HG03064 (cell line): ENCODE measurements at regions not wholly inside any gene's neighbourhood (a gene's known extent, or its start where the extent isn't known, plus 50 kb on each side); places are given as distances from the start of the nearest gene placed in this dataset.

ENCODE experiments used
- ATAC-seq: cut with Tn5 transposase; IDR thresholded peaks from one replicate; pipeline ENCODE4 v1.9.1; 2021; ENCODE audit warnings: low read depth; ENCODE audit not compliant: unreplicated experiment

DNA sequence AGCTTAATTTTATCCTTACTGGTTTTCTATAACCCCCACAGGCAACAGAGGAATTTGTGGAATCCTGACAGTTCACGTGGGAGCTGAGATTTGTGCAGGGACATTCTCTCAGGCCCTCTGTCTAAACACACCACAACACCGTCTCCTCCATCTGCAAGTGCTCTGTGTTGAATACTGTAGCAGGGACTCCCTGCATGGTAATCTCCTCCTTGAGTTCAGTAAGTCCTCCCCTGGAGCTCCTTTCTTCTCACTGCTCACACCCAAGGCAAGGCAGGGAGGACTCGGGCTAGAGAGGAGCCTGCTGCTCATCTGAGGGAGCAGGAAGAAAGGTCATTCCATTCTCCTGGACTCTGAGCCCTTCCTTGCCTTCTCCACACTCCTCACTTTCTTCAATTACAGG is 348.2 kb downstream of the KCTD12 start:
- no peak for ATAC-seq

DNA sequence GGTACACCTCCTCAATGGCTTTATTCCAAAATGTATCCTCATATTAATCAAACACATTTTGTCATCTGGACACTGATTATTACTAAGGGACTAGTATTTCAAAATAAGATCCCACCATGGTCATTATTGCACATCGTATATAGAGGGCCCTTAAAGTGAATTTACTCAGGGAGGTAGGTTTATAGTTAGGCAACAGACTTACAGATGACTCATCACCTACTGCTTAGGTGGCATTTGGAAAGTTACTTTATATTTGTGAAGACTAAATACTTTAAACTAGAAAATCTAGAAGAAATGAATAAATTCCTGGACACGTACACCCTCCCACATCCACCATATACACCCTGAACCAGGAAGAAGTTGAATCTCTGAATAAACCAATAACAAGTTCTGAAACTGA is 353.0 kb downstream of the KCTD12 start:
- no peak for ATAC-seq

DNA sequence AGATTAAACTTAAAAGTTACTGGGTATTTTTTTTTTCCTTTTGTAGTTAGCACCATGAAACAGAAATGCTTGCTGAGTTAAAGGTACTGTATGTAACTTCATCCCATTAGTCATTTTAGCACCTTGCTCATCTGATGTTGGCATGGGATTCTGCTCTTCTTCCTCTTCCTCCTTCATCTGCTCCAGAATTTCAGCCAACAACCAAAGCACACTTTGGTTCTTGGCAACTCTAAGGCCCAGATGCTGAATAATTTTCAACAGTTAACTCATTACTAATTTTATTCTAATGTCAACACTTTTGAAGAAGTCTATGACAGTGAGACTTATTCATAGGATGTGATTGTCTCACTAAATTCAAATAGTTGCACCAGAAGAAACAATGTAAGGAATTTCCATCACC is 359.2 kb downstream of the KCTD12 start:
- no peak for ATAC-seq

DNA sequence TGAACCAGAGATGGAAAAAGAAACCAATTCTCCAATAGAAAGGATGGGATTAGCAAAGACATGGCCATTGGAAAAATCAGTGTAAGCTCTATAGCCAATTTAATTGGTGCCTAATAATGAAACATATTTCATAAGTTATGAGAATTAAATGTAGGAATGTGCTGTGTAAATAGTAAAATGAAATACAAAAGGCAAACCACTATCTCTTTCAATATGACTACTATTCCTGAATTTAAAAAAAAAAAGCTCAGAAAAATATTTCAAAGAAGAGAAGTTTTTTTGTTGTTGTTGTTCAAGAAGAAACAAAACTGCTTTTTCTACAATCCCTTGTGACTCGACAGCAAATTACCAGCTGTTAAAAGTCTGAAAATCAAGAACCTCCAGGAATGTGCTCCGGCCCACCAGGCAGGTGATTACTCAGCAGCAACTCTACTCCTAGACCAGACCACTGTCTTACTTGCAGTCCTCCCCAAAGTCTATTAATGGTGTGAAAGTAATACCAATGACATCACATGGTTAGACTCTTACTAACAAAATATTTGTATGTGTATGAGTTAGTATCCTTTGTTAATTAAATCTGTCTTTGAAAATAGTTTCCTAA is 362.4 kb downstream of the KCTD12 start:
- peak; percentile 56 for ATAC-seq

DNA sequence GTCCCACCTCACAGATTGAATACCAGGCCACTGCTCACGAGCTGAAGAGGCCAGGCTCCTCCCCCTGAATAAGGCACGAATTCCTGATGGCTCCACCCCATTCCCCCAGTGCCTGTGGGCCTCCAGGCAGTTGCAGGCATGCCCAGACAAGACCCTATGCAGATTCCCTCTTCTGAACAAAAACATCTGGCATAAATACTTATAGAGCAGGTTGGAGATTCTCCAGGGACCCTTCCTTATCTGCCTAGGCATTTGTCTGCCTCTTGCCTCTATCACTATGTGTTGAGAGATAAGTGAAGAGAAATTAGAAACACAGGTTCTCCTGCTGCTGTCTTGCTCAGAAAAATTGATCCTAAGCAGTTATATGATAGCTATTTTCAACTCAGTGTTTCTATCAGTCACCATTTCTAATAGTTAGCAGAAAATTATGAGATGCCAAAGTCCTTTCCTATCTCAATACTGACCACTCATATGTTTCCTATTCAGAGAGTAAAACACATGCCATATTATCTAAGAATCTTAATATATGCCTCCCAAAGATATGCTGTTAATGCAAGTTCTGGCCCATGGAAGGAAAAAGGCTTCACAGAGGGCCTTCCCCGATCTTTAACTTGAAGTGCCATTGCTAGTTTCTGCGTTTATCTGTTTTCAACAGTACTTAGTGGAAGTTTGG is 364.0 kb downstream of the KCTD12 start:
- no peak for ATAC-seq

DNA sequence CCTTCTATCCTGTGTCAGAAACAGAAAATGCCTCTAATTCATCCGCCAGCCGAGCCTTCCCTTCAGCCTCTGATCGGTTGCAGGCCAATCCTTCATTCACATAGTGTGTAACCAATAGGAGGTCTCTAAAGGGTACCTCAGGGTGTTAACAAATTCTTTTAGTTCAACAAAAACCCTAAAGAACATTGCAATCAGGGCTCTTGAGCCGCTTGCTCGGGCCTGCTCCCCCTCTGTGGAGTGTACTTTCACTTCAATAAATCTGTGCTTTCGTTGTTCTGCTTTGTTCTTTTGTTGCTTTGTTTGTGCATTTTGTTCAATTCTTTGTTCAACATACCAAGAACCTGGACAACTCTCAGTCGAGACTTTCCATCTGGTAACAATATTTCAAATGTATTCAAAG is 366.5 kb downstream of the KCTD12 start:
- no peak for ATAC-seq

DNA sequence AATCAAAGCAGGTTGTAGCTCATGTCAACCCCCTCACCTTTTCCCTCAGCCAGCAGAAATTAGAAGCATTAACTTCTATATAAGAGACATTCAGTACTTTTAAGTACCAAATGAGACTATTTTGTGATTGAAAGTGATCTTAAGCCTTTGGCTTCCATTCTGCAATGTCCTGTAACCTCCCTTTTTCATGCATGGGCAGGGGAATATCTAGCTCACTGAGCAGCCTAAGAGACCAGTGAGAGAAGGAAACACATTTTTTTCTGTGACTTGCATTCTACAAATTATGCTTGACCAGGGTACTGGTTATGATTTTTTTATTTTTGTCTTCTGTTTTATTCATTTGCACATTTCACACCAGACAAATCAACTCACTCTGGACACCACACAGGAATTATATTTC is 369.6 kb downstream of the KCTD12 start:
- no peak for ATAC-seq

DNA sequence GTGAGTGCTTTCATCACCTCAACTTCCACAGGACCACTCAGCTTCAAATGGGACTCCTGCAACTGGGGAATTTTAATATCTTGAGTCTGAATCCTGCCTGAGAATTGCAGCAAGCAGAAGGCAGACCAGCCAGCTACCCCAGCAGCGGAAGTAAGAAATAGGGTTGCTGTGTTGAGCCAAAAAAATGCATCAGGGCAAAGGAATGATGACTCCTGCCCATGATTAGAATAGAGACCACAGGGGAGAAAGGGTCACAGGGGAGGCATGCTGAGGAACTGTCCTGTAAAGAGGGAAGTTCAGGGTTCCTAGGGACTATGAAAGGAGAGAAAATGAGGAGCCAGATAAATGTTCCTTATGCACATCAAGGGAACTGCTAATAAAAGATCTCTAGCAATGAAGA is 370.2 kb downstream of the KCTD12 start:
- no peak for ATAC-seq

DNA sequence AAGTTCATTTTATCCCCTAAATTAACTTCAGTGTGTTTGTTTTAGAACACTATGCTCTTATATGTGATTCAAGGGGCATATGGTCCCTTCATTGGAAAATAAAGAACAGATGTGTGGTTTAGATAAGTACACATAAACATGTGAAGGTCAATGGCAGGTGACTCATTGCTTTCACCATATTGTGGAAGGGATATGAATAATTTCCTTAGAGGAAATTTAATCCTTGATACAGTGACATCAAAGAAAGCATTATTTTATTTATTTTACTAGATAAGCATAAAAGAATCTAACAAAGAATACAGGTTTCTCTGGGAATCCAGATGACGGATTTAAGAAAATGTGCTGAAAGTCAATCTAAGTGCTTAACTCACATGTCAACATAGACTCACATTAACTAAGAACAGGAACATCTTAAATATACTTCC is 373.5 kb downstream of the KCTD12 start:
- ATAC-seq = no peak

DNA sequence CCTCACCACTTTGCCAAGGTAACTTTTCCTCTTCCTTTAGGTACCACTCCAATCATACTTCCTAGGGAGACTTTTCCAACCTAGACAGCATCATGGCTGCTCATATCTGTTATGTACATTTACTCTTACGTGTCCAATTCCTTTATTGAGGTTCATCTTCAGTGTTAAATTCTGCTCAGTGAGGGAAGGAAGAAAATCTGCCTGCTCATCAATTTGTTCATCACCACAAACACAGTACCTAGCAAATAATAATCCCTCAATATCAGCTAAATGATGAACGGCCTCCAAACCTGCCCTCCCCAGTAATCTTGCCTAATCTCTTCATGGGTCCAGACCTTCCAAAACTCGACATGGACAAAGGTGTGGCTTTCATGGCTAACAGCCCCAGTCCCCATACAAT is 380.8 kb downstream of the KCTD12 start:
- ATAC-seq = no peak

DNA sequence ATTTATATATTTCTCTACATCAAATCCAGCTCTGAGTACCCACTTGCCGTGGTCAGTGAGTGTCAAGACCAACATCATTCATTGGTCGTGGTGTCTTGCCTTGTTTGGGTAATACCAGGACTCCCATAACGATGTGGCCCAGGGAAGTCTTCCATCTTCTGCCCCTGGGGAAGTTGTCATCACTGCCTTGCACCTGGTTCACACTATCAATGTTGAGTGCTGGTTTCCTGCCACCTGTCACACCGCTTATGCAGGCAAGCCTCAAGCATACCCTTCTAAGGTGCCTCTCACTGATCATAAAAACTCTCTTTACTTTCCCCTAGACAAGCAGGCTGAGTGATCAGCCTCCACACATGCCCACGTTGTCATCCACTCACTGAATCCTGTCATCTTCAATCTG is 382.4 kb downstream of the KCTD12 start:
- ATAC-seq = no peak

DNA sequence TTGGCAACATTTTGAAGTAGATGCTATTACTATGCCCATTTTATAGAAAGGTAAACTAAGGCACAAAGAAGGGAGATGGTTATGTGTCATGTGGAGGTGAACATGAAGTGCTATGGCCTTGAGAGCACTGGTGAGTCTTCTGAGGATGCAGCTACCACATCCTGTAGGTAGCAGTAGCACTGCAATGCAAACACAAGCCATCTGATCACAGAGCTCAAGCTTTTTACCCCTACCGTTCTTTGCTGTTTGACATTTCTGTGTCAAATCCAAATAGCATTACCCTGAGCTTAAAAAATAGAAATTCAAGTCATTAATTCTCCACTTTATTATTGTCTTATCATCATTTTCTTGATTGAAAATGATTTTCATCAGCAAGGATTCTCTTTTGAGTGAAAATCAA is 382.9 kb downstream of the KCTD12 start:
- no peak for ATAC-seq

DNA sequence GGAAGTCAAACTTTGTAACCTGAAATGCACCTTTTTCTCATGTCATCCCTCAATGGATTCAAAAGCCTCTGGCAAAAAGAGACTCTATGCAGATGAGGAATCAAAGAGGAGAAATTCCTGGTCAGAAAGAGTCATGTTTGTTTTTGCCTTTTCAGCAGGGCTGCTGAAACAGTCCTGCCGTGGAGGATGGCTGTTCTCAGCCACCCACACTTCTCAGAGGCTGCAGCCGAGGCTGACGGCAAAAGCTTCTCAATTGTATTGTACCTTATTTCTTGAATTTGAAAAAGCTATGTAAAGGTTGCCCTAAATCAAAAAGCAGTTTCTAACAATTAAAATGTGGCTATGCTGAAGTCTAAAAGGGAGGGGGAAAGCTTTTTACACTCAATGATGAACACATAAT is 385.3 kb downstream of the KCTD12 start:
- no peak for ATAC-seq

DNA sequence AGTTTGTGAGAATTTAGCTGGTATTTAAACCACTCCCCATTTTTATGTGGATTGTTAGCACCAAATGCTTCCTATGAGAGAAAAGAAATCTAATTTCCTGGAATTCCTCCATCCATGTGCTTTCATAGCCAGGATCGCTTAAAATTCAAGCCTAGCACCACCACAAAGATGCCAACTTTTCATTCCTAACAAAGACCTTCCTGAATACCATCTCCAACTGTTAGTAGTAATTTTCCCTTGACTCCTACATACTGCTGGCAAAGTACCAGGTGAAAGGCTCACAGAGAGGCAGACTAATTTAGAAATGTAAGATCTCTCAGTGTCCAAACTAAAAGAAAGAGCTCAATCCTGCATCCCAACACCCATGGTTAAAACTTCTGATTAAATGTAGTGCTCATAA is 386.3 kb downstream of the KCTD12 start:
- ATAC-seq = no peak

DNA sequence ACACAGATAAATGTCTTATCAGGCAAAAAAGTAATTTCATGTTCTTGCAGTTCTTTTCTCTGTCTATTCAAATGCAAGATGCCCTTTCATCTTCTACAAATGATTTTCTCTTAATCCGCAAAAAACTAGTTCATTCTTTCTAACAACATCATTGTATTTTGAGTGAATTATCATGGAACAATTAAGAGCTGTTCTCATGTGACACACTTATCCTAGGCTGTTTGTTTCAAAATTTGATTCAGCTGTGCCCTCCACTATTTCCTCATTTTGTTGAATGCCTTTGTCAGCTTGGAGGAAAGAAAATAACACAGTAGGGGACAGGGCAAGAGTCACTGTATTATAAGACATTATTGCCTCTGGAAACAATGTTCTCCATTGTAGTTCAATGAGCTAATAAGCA is 396.9 kb downstream of the KCTD12 start:
- ATAC-seq = no peak

DNA sequence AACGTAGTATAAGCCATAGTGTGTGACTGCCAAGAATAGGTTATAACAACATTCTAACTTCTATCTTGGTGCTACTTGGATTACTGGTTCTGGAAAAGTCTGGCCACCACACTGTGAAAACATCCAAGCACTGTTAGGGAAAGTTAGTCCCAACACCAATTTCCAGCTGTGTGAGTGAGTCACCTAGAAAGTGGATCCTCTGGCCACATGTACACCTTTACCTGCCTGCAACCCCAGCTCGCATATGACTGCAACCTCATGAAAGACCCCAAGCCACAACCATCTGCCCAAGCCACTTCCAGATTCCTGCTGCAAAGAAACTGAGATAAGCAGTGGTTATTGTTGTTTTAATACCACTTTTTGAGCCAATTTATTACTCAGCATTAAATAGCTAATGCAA is 404.5 kb downstream of the KCTD12 start:
- no peak for ATAC-seq

DNA sequence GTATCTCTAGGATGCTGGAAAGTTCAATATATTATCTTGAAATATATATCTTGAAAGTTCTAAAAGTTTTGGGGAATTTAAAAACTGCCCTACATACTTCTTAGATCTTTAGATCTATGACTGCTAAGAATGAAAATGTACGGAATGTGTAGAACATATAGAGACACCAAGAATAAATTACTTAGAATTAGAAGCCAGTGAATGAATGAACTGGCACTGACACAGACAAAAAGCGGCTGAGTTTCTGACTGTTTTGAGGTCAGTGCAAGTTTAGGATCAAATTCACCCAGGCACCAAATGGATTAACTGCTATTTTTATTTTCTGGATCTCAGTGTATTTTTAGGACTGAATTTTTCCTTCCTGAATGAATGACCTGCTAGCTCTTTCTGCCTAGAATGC is 411.2 kb downstream of the KCTD12 start:
- no peak for ATAC-seq

DNA sequence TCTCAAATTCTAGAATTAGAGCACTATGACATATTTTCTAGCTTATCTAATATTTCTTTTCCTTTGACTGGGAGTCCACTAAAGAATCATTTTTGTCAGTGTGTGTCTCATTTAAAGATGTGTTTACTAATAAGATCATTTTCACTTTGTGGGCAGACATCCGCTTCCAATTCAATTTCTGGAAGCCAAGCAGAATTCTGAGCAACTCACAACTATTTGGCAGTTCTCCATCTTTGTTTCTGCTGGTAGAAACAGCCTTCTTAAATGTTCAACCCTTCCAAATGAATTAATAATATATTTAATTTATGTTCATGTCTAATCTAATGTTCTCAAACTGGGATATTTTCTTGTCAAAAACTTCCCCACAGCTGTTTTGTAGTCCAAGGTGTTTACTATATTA is 411.8 kb downstream of the KCTD12 start:
- no peak for ATAC-seq

DNA sequence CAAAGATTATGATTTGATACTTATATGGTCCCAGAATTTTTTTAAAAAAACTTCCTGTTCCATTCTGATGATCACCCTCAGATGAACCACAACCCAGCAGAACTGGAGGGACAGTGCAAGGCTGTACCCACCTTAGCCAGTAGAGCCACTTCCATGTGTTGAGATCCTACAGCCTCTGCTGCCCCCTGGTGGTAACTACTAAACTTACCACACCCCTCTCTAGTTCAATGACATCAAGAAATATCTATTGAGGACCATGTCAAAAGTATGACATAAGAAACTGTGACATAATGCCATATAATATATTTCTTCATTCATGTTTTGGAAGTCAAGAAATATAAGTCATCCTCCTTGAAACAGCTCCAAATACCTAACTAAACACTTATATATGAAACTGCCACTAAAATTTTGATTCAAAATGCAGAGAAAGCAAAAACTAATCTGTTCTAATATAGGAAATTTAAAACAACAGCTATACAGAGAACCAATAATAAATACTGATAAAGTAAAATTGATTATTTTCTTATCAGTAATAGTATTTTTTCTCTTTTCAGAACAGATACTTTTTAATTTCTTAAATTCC is 412.6 kb downstream of the KCTD12 start:
- peak; percentile 99 for ATAC-seq

DNA sequence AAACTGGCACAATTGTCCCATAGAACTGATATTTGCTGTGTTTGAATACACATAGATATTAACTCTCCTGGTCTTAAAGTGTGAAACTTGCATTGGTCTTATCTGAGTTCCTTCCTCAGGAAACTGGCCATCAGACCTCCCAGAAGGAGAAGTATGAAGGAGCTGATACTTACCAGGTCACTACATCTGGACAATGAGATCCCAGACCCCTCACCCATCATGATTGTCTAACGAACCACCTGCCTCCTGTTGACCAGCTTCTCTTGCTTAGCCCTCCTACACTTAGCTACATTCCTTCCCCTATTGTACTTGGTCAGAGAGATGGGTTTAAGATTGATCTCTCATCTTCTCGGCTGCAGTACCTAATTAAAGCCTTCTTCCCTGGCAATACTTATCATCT is 413.3 kb downstream of the KCTD12 start:
- ATAC-seq = no peak

DNA sequence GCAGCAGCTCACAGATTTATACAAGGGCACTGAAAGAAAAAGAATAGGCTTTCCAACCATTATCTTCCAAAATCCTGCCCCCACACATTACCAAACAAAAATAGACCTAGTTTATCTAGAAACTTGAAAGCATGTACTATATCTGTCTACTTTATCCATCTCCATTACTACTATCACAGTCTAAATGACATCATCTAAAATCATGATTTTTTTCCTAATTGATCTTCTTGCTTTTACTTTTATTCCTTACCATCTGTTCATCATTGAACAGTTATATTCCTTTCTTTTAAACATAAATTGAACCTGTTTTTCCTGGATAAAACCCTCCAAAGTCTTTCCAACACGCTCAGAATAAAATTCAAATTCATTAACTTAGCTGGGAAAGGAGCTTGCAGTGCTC is 414.7 kb downstream of the KCTD12 start:
- no peak for ATAC-seq

DNA sequence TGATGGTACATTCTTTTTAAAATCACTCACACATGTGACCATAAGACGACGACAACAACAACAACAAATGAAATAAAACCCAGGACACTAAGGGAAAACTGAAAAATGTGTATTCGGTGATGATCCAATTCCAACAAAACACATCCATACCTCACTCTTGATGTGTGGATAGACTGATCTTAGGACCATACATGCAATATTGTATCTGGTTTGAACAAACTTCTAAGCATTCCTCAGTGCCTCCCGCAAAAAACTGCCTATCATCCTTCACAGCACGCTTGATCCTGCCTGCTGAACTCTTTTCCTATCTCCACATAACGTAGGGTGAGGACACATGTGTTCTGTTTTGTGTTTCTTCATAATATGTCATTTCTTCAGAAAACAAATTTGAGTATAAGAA is 415.2 kb downstream of the KCTD12 start:
- no peak for ATAC-seq
